LNCaP clone FGC (cell line): ENCODE measurements at regions not wholly inside any gene's neighbourhood (a gene's known extent, or its start where the extent isn't known, plus 50 kb on each side); places are given as distances from the start of the nearest gene placed in this dataset.

Experiments used
- DNase-seq: peaks from one replicate; pipeline ENCODE4 v3.0.0-alpha.2; 2011; ENCODE audit warnings: low read depth
- H3K4me3 ChIP-seq: 2 replicates; pipeline ENCODE4 v1.5.1; 2011; ENCODE audit warnings: mild to moderate bottlenecking, low read depth, low read length, control low read depth
- TF ChIP-seq, protein P1 (sequence below): IDR thresholded peaks from 2 replicates; pipeline ENCODE4 v1.5.1; 2012; ENCODE audit warnings: mild to moderate bottlenecking; ENCODE audit not compliant: control insufficient read depth, insufficient read depth; ENCODE audit errors: extremely low read depth

GRCh38 chr22:23373601-23374000 lies 193.3 kb downstream of the BCR start:
- DNase-seq: no peak
- TF ChIP-seq, protein P1, sequence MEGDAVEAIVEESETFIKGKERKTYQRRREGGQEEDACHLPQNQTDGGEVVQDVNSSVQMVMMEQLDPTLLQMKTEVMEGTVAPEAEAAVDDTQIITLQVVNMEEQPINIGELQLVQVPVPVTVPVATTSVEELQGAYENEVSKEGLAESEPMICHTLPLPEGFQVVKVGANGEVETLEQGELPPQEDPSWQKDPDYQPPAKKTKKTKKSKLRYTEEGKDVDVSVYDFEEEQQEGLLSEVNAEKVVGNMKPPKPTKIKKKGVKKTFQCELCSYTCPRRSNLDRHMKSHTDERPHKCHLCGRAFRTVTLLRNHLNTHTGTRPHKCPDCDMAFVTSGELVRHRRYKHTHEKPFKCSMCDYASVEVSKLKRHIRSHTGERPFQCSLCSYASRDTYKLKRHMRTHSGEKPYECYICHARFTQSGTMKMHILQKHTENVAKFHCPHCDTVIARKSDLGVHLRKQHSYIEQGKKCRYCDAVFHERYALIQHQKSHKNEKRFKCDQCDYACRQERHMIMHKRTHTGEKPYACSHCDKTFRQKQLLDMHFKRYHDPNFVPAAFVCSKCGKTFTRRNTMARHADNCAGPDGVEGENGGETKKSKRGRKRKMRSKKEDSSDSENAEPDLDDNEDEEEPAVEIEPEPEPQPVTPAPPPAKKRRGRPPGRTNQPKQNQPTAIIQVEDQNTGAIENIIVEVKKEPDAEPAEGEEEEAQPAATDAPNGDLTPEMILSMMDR: no peak
- no peak overlapping the region for H3K4me3 ChIP-seq

- H3K4me3 ChIP-seq: no peak overlapping the region
- TF ChIP-seq, protein P1: no peak
- DNase-seq: no peak
Measured at GRCh38 chr22:23370251-23370650, 189.9 kb downstream of the BCR start.

DNA sequence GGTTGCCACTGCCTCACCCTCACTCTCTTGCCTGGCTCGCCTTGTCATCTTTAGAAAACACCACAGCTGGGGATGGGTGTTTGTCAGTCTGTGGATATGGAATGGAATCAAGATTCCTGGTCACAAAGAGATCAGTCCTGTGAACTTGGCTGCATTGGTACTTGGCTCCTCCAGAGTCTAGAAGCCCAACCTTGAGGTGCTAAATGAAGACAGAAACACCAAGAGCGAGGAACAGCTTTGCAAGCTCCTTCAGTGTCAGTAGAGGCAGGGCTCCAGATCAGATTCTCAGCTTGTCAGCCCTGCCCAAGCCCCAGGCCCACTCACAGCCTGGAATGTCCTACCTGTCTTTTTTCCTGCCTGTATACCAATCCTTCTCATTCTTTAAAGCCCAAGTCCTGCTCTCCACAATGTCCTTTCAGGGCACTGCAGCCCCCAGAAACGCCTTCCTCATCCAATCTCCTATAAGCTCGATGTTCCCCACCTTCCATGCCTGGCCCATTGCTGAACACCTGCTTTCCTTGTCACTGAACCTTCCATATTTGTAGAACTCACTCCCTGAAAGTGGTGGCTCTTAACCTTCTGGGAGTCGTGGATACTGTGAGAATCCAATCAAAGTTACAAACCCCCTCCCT lies 188.9 kb downstream of the BCR start:
- no peak overlapping the region for H3K4me3 ChIP-seq
- TF ChIP-seq, protein P1: no peak
- DNase-seq: no peak
